Breast epithelium (tissue), 3 donors: ENCODE measurements at regions not wholly inside any gene's neighbourhood (a gene's known extent, or its start where the extent isn't known, plus 50 kb on each side); places are given as distances from the start of the nearest gene placed in this dataset.
"Not testable (repeated sequence)": the region's sequence is repeated elsewhere in the genome, so short reads cannot be mapped to it uniquely, and the experiment has no call there.

ENCODE experiments used
- POLR2A ChIP-seq: fragments of 450-650 bp; IDR thresholded peaks from one replicate; pipeline ENCODE4 v1.6.1; 2016; ENCODE audit warnings: antibody characterized with exemption, mild to moderate bottlenecking, moderate library complexity
- TF ChIP-seq, protein P1 (sequence below), 3 donors: fragments of 450-650 bp; IDR thresholded peaks; one replicate each; pipeline ENCODE4 v1.5.1; 2016 to 2017; ENCODE audit warnings: antibody characterized with exemption in 3 of 3, mild to moderate bottlenecking in 3 of 3, moderate library complexity in 3 of 3

DNA sequence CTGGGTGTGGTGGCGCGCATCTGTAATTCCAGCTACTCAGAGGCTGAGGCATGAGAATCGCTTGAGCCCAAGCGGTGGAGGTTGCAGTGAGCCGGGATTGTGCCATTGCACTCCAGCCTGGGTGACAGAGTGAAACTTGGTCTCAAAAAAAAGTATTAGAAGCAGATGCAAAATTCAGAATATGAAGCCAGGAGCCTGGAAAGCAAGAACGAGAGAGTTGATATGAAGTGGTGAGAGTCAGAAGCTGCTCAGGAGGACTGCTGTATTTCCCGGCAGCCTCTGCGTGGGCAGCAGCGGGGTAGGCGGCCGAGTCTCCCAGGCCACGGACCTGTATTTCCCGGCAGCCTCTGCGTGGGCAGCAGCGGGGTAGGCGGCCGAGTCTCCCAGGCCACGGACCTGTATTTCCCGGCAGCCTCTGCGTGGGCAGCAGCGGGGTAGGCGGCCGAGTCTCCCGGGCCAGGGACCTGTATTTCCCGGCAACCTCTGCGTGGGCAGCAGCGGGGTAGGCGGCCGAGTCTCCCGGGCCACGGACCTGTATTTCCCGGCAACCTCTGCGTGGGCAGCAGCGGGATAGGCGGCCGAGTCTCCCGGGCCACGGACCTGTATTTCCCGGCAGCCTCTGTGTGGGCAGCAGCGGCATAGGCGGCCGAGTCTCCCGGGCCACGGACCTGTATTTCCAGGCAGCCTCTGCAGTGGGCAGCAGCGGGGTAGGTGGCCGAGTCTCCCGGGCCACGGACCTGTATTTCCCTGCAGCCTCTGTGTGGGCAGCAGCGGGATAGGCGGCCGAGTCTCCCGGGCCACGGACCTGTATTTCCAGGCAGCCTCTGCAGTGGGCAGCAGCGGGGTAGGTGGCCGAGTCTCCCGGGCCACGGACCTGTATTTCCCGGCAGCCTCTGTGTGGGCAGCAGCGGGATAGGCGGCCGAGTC lies 145.2 kb upstream of the PITRM1 start:
- TF ChIP-seq POLR2A = not testable (repeated sequence)
- TF ChIP-seq, protein P1, sequence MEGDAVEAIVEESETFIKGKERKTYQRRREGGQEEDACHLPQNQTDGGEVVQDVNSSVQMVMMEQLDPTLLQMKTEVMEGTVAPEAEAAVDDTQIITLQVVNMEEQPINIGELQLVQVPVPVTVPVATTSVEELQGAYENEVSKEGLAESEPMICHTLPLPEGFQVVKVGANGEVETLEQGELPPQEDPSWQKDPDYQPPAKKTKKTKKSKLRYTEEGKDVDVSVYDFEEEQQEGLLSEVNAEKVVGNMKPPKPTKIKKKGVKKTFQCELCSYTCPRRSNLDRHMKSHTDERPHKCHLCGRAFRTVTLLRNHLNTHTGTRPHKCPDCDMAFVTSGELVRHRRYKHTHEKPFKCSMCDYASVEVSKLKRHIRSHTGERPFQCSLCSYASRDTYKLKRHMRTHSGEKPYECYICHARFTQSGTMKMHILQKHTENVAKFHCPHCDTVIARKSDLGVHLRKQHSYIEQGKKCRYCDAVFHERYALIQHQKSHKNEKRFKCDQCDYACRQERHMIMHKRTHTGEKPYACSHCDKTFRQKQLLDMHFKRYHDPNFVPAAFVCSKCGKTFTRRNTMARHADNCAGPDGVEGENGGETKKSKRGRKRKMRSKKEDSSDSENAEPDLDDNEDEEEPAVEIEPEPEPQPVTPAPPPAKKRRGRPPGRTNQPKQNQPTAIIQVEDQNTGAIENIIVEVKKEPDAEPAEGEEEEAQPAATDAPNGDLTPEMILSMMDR (IDR thresholded peaks at IDR 0.05) = not testable (repeated sequence)
